Endodermal cell (in vitro differentiated cells): ENCODE measurements at regions not wholly inside any gene's neighbourhood (a gene's known extent, or its start where the extent isn't known, plus 50 kb on each side); places are given as distances from the start of the nearest gene placed in this dataset.
A peak's percentile ranks its signal among the peaks of the same experiment; 100 is the strongest.

ENCODE experiments used
- DNase-seq: peaks from one replicate; pipeline ENCODE4 v3.0.0-alpha.2; 2017
- H3K27ac ChIP-seq: 2 replicates; pipeline ENCODE4 v1.5.1; 2013; ENCODE audit warnings: mild to moderate bottlenecking, low read depth, low read length, moderate library complexity
- H3K27me3 ChIP-seq: 2 replicates; pipeline ENCODE4 v1.6.1; 2013; ENCODE audit warnings: mild to moderate bottlenecking, low read length, moderate library complexity; ENCODE audit not compliant: insufficient read depth, control insufficient read depth, poor library complexity, severe bottlenecking
- H3K36me3 ChIP-seq: 2 replicates; pipeline ENCODE4 v1.7.0; 2013; ENCODE audit warnings: mild to moderate bottlenecking, low read length, moderate library complexity; ENCODE audit not compliant: control insufficient read depth, insufficient read depth
- H3K4me1 ChIP-seq: one replicate; pipeline ENCODE4 v1.7.0; 2013; ENCODE audit warnings: low read length; ENCODE audit not compliant: control insufficient read depth, insufficient read depth
- H3K4me3 ChIP-seq: 2 replicates; pipeline ENCODE4 v1.5.1; 2013; ENCODE audit warnings: mild to moderate bottlenecking, low read length, moderate library complexity
- H3K9ac ChIP-seq: 2 replicates; pipeline ENCODE4 v1.6.1; 2013; ENCODE audit warnings: mild to moderate bottlenecking, low read length, moderate library complexity; ENCODE audit not compliant: poor library complexity, severe bottlenecking; ENCODE audit errors: extremely low read depth
- H3K9me3 ChIP-seq: 2 replicates; pipeline ENCODE4 v1.6.1; 2013; ENCODE audit warnings: mild to moderate bottlenecking, low read length, moderate library complexity; ENCODE audit not compliant: control insufficient read depth
- H3K27ac Mint-ChIP-seq: 2 replicates; pipeline ENCODE4 v1.8.0; 2020; ENCODE audit warnings: mixed read lengths
- H3K27me3 Mint-ChIP-seq: 2 replicates; pipeline ENCODE4 v1.8.0; 2021; ENCODE audit warnings: mild to moderate bottlenecking, mixed read lengths; ENCODE audit not compliant: insufficient read depth
- H3K36me3 Mint-ChIP-seq: 2 replicates; pipeline ENCODE4 v1.8.0; 2020; ENCODE audit warnings: low read depth, mixed read lengths
- H3K4me1 Mint-ChIP-seq: 2 replicates; pipeline ENCODE4 v1.8.0; 2020; ENCODE audit warnings: mixed read lengths
- H3K4me3 Mint-ChIP-seq: 2 replicates; pipeline ENCODE4 v1.8.0; 2020; ENCODE audit warnings: mild to moderate bottlenecking, moderate library complexity, mixed read lengths
- H3K9me3 Mint-ChIP-seq: 2 replicates; pipeline ENCODE4 v1.8.0; 2020; ENCODE audit warnings: mild to moderate bottlenecking, mixed read lengths
- WGBS, 2 experiments: methylation state at CpG; one replicate each; pipeline versions ENCODE4 v1.1.5 to v1.1.7; 2013; ENCODE audit warnings: missing lambda C conversion rate in 2 of 2, mixed read lengths in 1 of 2; ENCODE audit not compliant: insufficient coverage in 1 of 2, insufficient read length in 1 of 2; 5-methylcytosine and 5-hydroxymethylcytosine counted together
- TF ChIP-seq, protein P1 (sequence below): fragments of 200-600 bp; sonication (generic); conservative IDR thresholded peaks from 2 replicates; pipeline ENCODE4 v1.5.0; 2021; ENCODE audit warnings: antibody characterized with exemption, mild to moderate bottlenecking

DNA sequence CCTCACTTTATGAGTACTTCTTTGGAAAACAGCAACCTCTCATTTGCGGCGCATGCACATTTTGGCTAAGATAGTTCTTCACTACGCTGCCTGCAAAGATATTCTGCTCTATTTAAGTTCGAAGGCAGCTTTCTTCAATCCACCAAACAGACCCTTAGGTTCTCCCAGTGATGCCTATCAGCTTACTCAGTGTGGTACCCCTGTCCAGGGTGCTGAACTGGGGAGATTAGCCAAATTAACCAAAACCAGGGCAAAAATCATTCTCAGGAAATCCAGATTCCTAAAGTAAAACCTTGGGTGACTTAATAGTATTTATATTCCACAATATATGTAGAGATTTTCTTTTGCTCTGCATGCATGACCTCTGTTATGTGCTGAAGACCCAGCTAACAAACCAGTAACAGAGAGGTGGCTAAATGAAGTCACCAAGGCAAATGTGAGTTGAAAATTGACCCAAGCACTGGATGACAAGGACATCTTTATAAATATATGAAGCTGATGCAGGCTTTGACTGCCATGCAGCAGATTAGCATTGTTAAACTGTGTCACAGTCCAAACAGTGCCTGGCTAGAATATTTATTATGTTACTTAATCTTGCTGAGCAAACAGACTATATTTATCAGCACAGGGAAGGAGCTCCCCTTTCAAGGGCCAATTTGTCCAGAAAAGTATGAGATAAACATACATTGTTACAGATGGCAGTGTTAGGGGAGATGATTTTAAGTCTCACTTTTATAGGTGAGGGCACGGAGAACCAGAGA lies 418.2 kb downstream of the STIM2 start:
- Histone ChIP-seq H3K9me3 (no peaks in the 10 kb centered on the region), H3K27me3 (no peaks in the 10 kb centered on the region), H3K4me1 (no peaks in the 10 kb centered on the region), H3K27ac (no peak overlapping the region), H3K36me3 (no peaks in the 10 kb centered on the region), H3K4me3 (no peak overlapping the region), H3K9ac (no peak overlapping the region)
- Mint-ChIP-seq H3K4me3 (no peak overlapping the region), H3K27ac (no peak overlapping the region), H3K36me3 (no peaks in the 10 kb centered on the region), H3K4me1 (no peaks in the 10 kb centered on the region), H3K9me3 (no peaks in the 10 kb centered on the region), H3K27me3 (no peaks in the 10 kb centered on the region)
- TF ChIP-seq, protein P1, sequence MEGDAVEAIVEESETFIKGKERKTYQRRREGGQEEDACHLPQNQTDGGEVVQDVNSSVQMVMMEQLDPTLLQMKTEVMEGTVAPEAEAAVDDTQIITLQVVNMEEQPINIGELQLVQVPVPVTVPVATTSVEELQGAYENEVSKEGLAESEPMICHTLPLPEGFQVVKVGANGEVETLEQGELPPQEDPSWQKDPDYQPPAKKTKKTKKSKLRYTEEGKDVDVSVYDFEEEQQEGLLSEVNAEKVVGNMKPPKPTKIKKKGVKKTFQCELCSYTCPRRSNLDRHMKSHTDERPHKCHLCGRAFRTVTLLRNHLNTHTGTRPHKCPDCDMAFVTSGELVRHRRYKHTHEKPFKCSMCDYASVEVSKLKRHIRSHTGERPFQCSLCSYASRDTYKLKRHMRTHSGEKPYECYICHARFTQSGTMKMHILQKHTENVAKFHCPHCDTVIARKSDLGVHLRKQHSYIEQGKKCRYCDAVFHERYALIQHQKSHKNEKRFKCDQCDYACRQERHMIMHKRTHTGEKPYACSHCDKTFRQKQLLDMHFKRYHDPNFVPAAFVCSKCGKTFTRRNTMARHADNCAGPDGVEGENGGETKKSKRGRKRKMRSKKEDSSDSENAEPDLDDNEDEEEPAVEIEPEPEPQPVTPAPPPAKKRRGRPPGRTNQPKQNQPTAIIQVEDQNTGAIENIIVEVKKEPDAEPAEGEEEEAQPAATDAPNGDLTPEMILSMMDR: no peak
- peak; percentile 89 for DNase-seq
- WGBS, 2 experiments: 69 to 71% methylated on average over 4 to 5 of the region's 5 CpGs

DNA sequence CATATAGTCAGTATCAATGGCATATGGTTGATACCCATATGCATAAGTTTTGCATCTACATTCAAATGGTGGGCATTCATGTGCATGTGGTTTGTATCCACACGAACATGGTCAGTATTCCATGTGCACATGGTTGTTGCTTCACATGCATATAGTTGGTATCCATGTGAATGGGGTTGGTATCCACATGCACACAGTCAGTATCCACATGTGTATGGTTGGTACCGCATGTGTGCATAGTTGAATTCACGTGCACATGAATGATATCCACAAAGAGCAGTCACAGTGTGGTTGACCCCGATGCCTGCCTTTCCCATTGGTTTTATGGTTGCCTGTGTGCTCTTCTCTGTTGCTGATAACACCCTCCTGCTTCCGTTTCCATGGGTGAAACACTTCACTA lies 427.9 kb downstream of the STIM2 start:
- TF ChIP-seq, protein P1: no peak
- Histone ChIP-seq H3K9ac (no peak overlapping the region), H3K4me3 (no peak overlapping the region), H3K4me1 (peaks cover 12% of the 10 kb centered on the region), H3K9me3 (no peaks in the 10 kb centered on the region), H3K27me3 (no peaks in the 10 kb centered on the region), H3K27ac (no peak overlapping the region), H3K36me3 (no peaks in the 10 kb centered on the region)
- no peak for DNase-seq
- Mint-ChIP-seq H3K4me3 (no peak overlapping the region), H3K9me3 (no peaks in the 10 kb centered on the region), H3K4me1 (peaks cover 16% of the 10 kb centered on the region), H3K27ac (no peak overlapping the region), H3K36me3 (no peaks in the 10 kb centered on the region), H3K27me3 (no peaks in the 10 kb centered on the region)
- 95 to 100% methylated on average over 5 of the region's 5 CpGs for WGBS, 2 experiments

DNA sequence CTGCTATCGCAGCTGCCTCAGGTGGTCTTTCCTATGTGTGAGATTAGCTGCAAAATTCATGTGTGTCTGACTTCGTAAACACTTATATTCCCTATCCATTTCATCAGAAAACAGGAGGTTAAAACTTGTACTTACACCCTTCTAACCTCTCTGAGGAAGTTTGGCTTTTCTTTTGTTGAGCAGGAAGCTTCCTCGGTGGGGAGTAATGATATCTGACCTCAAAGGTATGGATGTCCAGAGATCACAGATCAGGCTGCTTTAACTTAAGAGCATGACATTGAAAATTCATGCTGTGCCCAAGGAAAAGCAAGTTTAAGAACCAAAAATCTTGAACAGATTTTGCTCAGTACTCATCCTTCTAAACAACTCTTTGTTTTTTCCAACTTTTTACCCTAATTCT lies 429.1 kb downstream of the STIM2 start:
- Histone ChIP-seq H3K9me3 (no peaks in the 10 kb centered on the region), H3K27ac (no peak overlapping the region), H3K9ac (no peak overlapping the region), H3K4me3 (peak overlapping the region; percentile 22), H3K27me3 (no peaks in the 10 kb centered on the region), H3K4me1 (peaks cover 12% of the 10 kb centered on the region), H3K36me3 (no peaks in the 10 kb centered on the region)
- Mint-ChIP-seq H3K27me3 (no peaks in the 10 kb centered on the region), H3K4me1 (peaks cover 16% of the 10 kb centered on the region), H3K27ac (peak overlapping the region; percentile 50), H3K9me3 (no peaks in the 10 kb centered on the region), H3K36me3 (no peaks in the 10 kb centered on the region), H3K4me3 (no peak overlapping the region)
- peak; percentile 49 for DNase-seq
- 65 to 70% methylated on average over 2 to 3 of the region's 3 CpGs for WGBS, 2 experiments
- TF ChIP-seq, protein P1: no peak
